HUES48 (cell line): ENCODE measurements at regions not wholly inside any gene's neighbourhood (a gene's known extent, or its start where the extent isn't known, plus 50 kb on each side); places are given as distances from the start of the nearest gene placed in this dataset.

ENCODE experiments used
- H3K27ac ChIP-seq: one replicate; pipeline ENCODE4 v1.7.0; 2013; ENCODE audit warnings: low read depth, low read length, inconsistent platforms
- H3K27me3 ChIP-seq: 2 replicates; pipeline ENCODE4 v1.6.1; 2013; ENCODE audit warnings: mild to moderate bottlenecking, low read length; ENCODE audit not compliant: control insufficient read depth, insufficient read depth
- H3K36me3 ChIP-seq: 2 replicates; pipeline ENCODE4 v1.6.1; 2013; ENCODE audit warnings: low read length; ENCODE audit not compliant: control insufficient read depth, insufficient read depth
- H3K4me1 ChIP-seq: 2 replicates; pipeline ENCODE4 v1.6.1; 2013; ENCODE audit warnings: mild to moderate bottlenecking, low read length; ENCODE audit not compliant: control insufficient read depth, insufficient read depth
- H3K4me3 ChIP-seq: 2 replicates; pipeline ENCODE4 v1.5.1; 2013; ENCODE audit warnings: mild to moderate bottlenecking, low read depth, low read length
- H3K9ac ChIP-seq: 2 replicates; pipeline ENCODE4 v1.6.1; 2013; ENCODE audit warnings: mild to moderate bottlenecking, low read depth, low read length, moderate library complexity
- H3K9me3 ChIP-seq: 2 replicates; pipeline ENCODE4 v1.6.1; 2013; ENCODE audit warnings: low read length; ENCODE audit not compliant: control insufficient read depth, insufficient read depth

DNA sequence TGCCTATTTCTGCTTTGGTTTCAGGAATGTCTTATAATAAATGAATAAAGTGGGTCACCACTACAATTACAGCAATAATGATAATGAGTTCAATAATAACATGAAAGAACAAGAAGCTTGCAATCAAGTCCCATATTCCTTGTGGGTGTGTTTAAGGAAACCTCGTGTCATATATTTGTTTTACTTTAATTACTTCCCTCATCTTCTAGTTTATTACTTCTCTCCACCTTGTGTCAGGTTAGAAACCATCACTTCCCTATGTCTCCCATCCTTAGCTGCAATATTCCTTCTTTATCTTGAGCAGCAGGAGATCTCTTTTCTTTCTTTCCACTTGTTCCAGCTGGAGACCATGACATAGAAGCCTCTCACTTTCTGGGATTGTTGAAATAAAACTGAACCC, 384.0 kb upstream of the TMEM132C start:
- no peak overlapping the region for H3K4me3 ChIP-seq
- no peaks in the 10 kb centered on the region for H3K36me3 ChIP-seq
- H3K9me3 ChIP-seq: no peaks in the 10 kb centered on the region
- no peaks in the 10 kb centered on the region for H3K27me3 ChIP-seq
- H3K9ac ChIP-seq: no peak overlapping the region
- peaks cover 5% of the 10 kb centered on the region for H3K4me1 ChIP-seq
- H3K27ac ChIP-seq: no peak overlapping the region

DNA sequence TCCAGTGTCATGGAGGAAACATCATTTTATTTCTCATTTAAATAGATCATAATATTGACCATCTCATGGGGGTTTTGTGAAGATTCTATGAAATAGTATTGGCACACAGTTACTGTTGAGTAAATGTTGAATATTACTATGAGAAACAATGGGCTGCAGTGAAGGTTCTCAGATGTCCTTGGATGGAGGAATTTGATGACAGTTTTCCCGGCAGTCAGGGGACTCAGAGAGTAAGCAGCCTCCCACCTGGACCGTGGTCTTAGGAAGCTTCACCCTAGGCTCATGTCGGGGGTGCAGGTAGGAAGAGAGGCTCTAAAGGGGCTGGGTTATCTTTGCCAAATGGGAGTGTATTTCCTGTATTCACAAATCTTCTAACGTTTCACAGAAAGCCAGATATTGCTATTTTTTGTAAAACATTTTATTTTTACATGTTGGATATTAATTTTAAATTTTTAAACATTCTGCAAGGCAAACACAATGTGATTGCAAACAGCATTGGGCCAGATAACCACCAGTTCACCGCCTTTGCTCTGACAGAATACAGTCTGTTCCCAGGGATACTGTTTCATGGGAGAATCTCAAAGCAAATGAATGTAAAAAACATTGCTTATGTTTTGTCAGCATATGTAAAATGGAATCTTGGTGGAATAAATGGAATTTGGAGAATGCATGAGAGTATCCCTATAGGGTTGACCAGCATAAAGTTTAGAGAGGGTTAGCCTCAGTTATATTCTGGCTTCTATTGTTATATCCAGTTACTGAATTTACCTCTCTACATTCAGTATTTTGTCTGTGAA, 380.8 kb upstream of the TMEM132C start:
- H3K27me3 ChIP-seq: no peaks in the 10 kb centered on the region
- no peak overlapping the region for H3K4me3 ChIP-seq
- H3K9ac ChIP-seq: no peak overlapping the region
- no peaks in the 10 kb centered on the region for H3K36me3 ChIP-seq
- peaks cover 5% of the 10 kb centered on the region for H3K4me1 ChIP-seq
- H3K9me3 ChIP-seq: no peaks in the 10 kb centered on the region
- no peak overlapping the region for H3K27ac ChIP-seq

DNA sequence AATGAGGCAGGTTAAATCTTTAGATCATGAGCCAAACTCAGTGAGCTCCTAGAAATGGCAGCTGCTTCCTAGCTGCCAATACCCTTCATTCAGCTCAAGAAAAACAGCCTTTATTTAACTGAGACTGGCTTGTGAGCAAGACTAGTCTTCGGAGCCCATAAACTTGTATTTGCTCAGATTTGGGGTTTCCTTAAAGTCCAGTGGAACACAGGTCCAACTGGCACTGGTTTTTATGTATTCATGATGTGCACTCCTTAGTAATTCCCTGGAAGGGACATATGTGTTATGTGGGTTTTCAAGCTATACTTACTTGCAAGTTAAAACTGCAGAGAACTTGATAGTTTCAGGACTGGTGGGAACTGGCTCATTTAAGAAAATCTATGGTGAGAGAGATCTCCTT, 380.1 kb upstream of the TMEM132C start:
- H3K36me3 ChIP-seq: no peaks in the 10 kb centered on the region
- no peak overlapping the region for H3K9ac ChIP-seq
- H3K9me3 ChIP-seq: no peaks in the 10 kb centered on the region
- no peak overlapping the region for H3K27ac ChIP-seq
- no peak overlapping the region for H3K4me3 ChIP-seq
- no peaks in the 10 kb centered on the region; the same call in 1 of the 2 replicates for H3K4me1 ChIP-seq
- no peaks in the 10 kb centered on the region for H3K27me3 ChIP-seq

DNA sequence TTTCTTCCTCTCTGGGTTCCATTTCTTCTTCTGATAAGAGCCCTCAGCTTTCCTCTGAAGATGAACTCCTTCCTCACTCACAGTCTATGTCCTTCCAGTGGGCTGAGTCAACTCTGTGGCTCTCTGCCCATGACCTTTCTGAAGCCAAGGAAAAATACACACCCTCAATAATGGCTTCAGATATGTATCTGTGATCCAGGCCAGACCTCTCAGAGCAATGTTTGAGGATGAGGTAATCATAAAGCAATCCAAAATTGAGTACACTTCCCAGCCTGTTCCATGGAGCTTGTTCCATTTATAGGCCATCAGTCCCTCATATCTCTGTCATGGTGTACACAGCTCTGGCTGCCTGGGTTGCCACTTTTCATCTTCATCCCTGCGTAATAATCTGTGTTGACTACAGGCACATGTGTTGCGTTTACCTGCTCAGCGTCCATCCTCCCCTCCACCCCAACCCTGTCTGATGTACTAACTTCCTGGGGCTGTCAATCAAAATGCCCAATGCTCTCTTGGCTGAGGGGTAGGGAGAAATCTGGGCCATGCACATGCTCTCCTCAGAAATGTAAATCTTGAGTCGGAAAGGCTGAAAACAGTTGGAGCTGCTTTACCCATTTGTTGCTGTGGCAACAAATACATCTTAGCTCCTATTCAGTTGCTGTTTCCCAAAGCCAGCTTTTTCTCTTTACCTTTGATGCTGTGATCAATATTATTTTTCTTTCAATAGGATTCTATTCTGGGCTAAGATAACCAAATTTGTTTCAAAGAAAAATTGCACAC, 377.8 kb upstream of the TMEM132C start:
- Histone ChIP-seq H3K36me3 (no peaks in the 10 kb centered on the region), H3K27ac (no peak overlapping the region), H3K9me3 (no peaks in the 10 kb centered on the region), H3K4me1 (peaks cover 2% of the 10 kb centered on the region), H3K27me3 (no peaks in the 10 kb centered on the region), H3K4me3 (no peak overlapping the region), H3K9ac (no peak overlapping the region)

DNA sequence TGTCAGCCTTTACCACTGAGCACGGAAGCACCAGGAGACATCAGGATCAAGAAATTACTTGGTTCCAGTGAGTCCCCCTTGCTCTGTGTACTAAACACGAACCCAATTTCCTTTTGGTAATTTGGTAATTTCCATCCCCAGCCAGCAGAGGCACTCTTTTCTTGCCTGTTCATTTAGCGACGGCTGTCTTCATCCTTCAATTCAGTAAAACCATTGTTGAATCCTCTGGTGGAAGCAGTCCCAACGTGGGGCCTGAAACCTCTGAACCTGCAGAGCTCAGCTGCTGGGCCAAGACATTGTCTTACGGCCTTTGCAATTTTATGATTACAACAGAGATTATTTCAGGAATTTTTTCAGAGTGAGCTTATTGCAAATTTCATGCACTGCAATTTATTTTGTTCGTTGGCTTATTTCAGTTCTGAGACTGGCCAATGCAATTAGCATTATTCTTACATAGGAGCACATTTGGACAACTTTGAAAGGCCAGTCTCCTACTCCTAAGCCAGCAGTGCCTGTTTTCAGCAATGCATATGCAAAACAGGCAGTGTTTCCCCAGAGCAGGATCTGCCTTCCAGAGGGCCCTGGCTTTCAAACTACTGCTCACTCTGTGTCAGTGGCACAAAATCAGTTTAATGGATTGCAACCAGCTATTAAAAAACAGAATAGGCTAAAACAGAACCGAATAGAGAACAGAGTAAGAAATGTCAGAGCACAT, 372.9 kb upstream of the TMEM132C start:
- no peak overlapping the region for H3K4me3 ChIP-seq
- H3K27ac ChIP-seq: peak overlapping the region; percentile 9

DNA sequence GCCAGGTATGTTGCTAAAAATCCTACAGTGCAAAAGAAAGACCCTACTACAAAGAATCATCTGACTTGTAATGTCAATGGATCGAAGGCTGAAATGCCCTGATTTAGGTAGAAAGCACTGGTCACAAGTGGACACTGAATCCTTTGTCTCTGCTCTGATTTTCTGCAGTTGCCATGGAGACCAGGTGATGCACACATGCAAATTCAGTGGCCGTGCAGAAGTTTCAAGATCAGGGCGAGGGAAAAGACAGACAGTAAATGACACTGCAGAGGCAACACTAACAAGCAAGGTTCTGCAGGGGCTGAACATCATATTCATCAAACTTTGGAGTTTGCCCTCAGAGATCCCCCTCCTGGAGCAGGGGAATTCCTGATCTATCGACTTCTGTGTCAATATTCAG, 370.3 kb upstream of the TMEM132C start:
- Histone ChIP-seq H3K27ac (no peak overlapping the region), H3K27me3 (no peaks in the 10 kb centered on the region)

More for the DNA sequence above, 372.9 kb upstream of the TMEM132C start:
- no peak overlapping the region for H3K9ac ChIP-seq
- no peaks in the 10 kb centered on the region for H3K36me3 ChIP-seq
- H3K4me1 ChIP-seq: peaks cover 6% of the 10 kb centered on the region
- H3K27me3 ChIP-seq: no peaks in the 10 kb centered on the region
- H3K9me3 ChIP-seq: no peaks in the 10 kb centered on the region

DNA sequence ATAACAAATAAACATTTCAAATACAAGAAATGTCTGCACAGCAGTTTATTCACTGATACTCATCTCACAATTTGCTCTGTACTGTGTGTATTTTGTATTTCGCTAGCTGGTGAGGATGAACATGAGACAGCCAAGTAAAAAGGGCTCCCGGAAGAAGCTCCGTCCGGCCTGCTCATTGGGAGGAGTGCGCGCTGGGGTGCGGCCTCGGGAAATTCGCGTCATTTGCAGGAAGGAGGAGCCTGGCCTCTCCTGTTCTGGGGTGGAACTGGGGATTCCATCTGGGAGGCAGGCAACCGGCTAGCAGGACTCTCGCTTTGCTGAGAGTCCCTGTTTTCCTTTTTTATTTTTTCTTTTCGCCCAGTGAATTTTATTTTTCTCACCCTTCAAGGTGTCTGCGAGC, 368.4 kb upstream of the TMEM132C start:
- Histone ChIP-seq H3K27ac (no peak overlapping the region), H3K27me3 (no peaks in the 10 kb centered on the region), H3K4me1 (peaks cover 18% of the 10 kb centered on the region), H3K9ac (no peak overlapping the region), H3K36me3 (no peaks in the 10 kb centered on the region), H3K4me3 (no peak overlapping the region), H3K9me3 (no peaks in the 10 kb centered on the region)

More for the DNA sequence above, 370.3 kb upstream of the TMEM132C start:
- no peak overlapping the region for H3K9ac ChIP-seq
- H3K4me1 ChIP-seq: peaks cover 6% of the 10 kb centered on the region
- H3K4me3 ChIP-seq: no peak overlapping the region
- no peaks in the 10 kb centered on the region for H3K9me3 ChIP-seq
- no peaks in the 10 kb centered on the region for H3K36me3 ChIP-seq

DNA sequence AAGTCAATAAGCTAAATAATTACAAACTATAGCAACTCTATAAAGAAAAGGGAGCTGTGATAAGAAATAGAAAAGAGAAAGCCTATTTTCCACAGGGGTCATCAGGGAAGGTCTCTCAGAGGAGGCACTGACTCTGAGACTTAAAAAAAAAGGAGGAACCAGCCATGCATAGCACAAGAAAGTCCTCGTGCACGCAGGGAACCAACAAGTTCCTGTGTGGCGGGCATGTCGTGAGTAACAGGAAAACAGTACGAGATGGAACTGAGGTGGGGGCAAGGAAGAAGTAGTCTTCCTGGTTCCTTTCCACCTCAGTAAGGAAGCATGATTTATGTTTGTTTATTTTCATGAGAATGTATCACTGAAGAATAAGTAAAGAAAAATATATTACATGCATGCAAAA, 367.0 kb upstream of the TMEM132C start:
- no peaks in the 10 kb centered on the region for H3K9me3 ChIP-seq
- H3K4me1 ChIP-seq: peaks cover 12% of the 10 kb centered on the region
- no peak overlapping the region for H3K27ac ChIP-seq
- H3K27me3 ChIP-seq: no peaks in the 10 kb centered on the region
- H3K36me3 ChIP-seq: no peaks in the 10 kb centered on the region
- no peak overlapping the region for H3K9ac ChIP-seq
- no peak overlapping the region for H3K4me3 ChIP-seq

DNA sequence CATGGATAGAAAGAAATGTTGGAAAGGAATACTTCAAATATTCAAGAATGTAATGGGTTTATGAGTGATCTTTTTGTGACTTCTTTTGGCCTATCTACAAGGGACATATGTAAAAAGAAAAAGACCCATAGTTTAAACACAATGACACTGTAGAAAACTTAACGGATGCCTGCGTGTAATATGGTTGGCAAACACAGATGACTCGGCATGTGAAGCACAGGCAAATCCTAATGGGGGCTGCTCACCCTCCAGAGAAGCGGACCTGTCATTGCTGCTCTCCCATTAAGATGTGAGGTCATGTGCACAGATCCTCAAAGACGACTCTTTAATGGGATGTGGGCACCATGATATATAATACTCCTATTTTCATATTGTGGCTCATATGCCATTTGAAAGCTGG, 366.6 kb upstream of the TMEM132C start:
- Histone ChIP-seq H3K4me1 (peaks cover 12% of the 10 kb centered on the region), H3K27me3 (no peaks in the 10 kb centered on the region), H3K9me3 (no peaks in the 10 kb centered on the region), H3K9ac (no peak overlapping the region), H3K36me3 (no peaks in the 10 kb centered on the region), H3K27ac (no peak overlapping the region), H3K4me3 (no peak overlapping the region)

DNA sequence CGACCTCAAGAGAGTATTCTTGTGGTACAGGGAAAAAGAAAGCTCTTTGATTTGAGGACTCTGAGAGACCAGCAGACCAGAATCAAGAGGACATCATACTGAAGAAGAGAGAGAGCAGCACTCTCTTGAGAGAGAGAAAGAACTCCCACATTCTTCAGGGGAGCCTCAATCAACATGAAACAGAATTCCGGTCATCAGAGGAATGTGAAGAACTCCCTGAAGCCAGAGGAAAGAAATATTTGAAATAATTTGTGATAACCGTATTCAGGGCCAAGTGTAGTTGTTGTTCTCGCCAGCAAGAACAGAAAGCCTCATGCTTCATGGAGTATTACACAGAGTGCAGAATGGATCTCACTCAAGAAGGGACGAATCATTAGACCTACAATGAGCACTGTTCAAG, 363.8 kb upstream of the TMEM132C start:
- no peak overlapping the region for H3K27ac ChIP-seq
- no peaks in the 10 kb centered on the region for H3K27me3 ChIP-seq
- no peak overlapping the region for H3K9ac ChIP-seq
- H3K9me3 ChIP-seq: no peaks in the 10 kb centered on the region
- no peak overlapping the region; the same call in 1 of the 2 replicates for H3K4me3 ChIP-seq
- H3K4me1 ChIP-seq: peaks cover 12% of the 10 kb centered on the region
- no peaks in the 10 kb centered on the region for H3K36me3 ChIP-seq

DNA sequence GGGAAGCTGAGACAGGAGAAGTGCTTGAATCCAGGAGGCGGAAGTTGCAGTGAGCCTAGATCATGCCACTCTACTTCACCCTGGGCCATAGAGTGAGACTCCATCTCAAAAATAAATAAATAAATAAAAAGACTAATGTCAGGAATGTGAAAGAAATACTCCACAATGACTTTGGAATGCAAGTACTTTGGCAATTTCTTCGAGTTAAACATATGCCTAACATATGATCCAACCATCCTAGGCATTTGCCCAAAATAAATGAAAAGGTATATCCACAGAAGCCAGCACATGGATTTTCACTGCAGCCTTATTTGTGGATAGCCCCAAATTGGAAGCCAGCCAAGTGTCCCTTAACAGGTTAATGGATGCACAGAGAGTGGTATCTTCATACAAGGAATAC, 357.9 kb upstream of the TMEM132C start:
- H3K9ac ChIP-seq: no peak overlapping the region
- H3K36me3 ChIP-seq: no peaks in the 10 kb centered on the region
- H3K9me3 ChIP-seq: no peaks in the 10 kb centered on the region
- H3K4me3 ChIP-seq: no peak overlapping the region
- H3K27ac ChIP-seq: no peak overlapping the region
- no peaks in the 10 kb centered on the region for H3K27me3 ChIP-seq
- H3K4me1 ChIP-seq: no peaks in the 10 kb centered on the region
